ENCODE measurements at regions not wholly inside any gene's neighbourhood (a gene's known extent, or its start where the extent isn't known, plus 50 kb on each side); places are given as distances from the start of the nearest gene placed in this dataset.

GRCh38 chr18:76771192-76771799 lies 51.1 kb upstream of the ZNF236 start:
- intact Hi-C loops (cut with DNase I) = no loop called here
- no peak for ATAC-seq (ENCODE audit: poor library complexity)

GRCh38 chr18:76767954-76768353 lies 54.4 kb upstream of the ZNF236 start:
- no peak for DNase-seq
- intact Hi-C loops (cut with DNase I) = no loop called here
- ATAC-seq (ENCODE audit: poor library complexity) = no peak

More at GRCh38 chr18:76771192-76771799, 51.1 kb upstream of the ZNF236 start:
- no peak for DNase-seq

GRCh38 chr18:76766429-76766828 lies 55.9 kb upstream of the ZNF236 start:
- DNase-seq (no peak), ATAC-seq (ENCODE audit: poor library complexity) (no peak)
- intact Hi-C loops (cut with DNase I) = no loop called here

GRCh38 chr18:76765649-76766048 lies 56.7 kb upstream of the ZNF236 start:
- intact Hi-C loops (cut with DNase I) = no loop called here
- ATAC-seq (ENCODE audit: poor library complexity) (no peak), DNase-seq (no peak)

- ATAC-seq (ENCODE audit: poor library complexity) = no peak
- intact Hi-C loops (cut with DNase I) = no loop called here
- no peak for DNase-seq
These were observed 58.0 kb upstream of the ZNF236 start for GRCh38 chr18:76764291-76764901.

GRCh38 chr18:76759056-76759455 lies 63.3 kb upstream of the ZNF236 start:
- no peak for ATAC-seq (ENCODE audit: poor library complexity)
- intact Hi-C loops (cut with DNase I) = no loop called here
- no peak for DNase-seq

- ATAC-seq (ENCODE audit: poor library complexity) (no peak), DNase-seq (no peak)
- intact Hi-C loops (cut with DNase I) = no loop called here
These were observed 64.4 kb upstream of the ZNF236 start for GRCh38 chr18:76757925-76758324.

GRCh38 chr18:76757335-76757734 lies 65.0 kb upstream of the ZNF236 start:
- DNase-seq (no peak), ATAC-seq (ENCODE audit: poor library complexity) (no peak)
- intact Hi-C loops (cut with DNase I) = no loop called here

- intact Hi-C loops (cut with DNase I) = no loop called here
- DNase-seq (no peak), ATAC-seq (ENCODE audit: poor library complexity) (no peak)
These were observed 65.7 kb upstream of the ZNF236 start for GRCh38 chr18:76756531-76757253.

- intact Hi-C loops (cut with DNase I) = no loop called here
- ATAC-seq (ENCODE audit: poor library complexity) (no peak), DNase-seq (no peak)
These were observed 68.0 kb upstream of the ZNF236 start for GRCh38 chr18:76754351-76754750.

GRCh38 chr18:76752400-76752799 lies 70.0 kb upstream of the ZNF236 start:
- intact Hi-C loops (cut with DNase I) = no loop called here
- no peak for DNase-seq
- ATAC-seq (ENCODE audit: poor library complexity) = no peak

- DNase-seq = no peak
- no peak for ATAC-seq (ENCODE audit: poor library complexity)
- intact Hi-C loops (cut with DNase I) = no loop called here
These were observed 71.2 kb upstream of the ZNF236 start for GRCh38 chr18:76750917-76751890.

- ATAC-seq (ENCODE audit: poor library complexity) (no peak), DNase-seq (no peak)
- intact Hi-C loops (cut with DNase I) = no loop called here
These were observed 72.1 kb upstream of the ZNF236 start for GRCh38 chr18:76750269-76750668.

- intact Hi-C loops (cut with DNase I) = no loop called here
- ATAC-seq (ENCODE audit: poor library complexity) (no peak), DNase-seq (no peak)
These were observed 74.7 kb upstream of the ZNF236 start for GRCh38 chr18:76747676-76748075.

GRCh38 chr18:76741346-76741745 lies 81.0 kb upstream of the ZNF236 start:
- ATAC-seq (ENCODE audit: poor library complexity) = no peak
- no peak for DNase-seq
- intact Hi-C loops (cut with DNase I) = no loop called here

GRCh38 chr18:76736309-76736708 lies 86.0 kb upstream of the ZNF236 start:
- intact Hi-C loops (cut with DNase I) = no loop called here
- DNase-seq (no peak), ATAC-seq (ENCODE audit: poor library complexity) (no peak)

GRCh38 chr18:76730901-76731300 lies 91.5 kb upstream of the ZNF236 start:
- DNase-seq (no peak), ATAC-seq (ENCODE audit: poor library complexity) (no peak)
- intact Hi-C loops (cut with DNase I) = no loop called here

GRCh38 chr18:76727589-76727988 lies 94.8 kb upstream of the ZNF236 start:
- intact Hi-C loops (cut with DNase I) = no loop called here
- DNase-seq (no peak), ATAC-seq (ENCODE audit: poor library complexity) (no peak)

- no peak for DNase-seq
- no peak for ATAC-seq (ENCODE audit: poor library complexity)
- intact Hi-C loops (cut with DNase I) = no loop called here
These were observed 96.9 kb upstream of the ZNF236 start for GRCh38 chr18:76725445-76725844.
